Neural crest cell (in vitro differentiated cells): ENCODE measurements at regions not wholly inside any gene's neighbourhood (a gene's known extent, or its start where the extent isn't known, plus 50 kb on each side); places are given as distances from the start of the nearest gene placed in this dataset.

Experiments used
- DNase-seq: peaks from one replicate; pipeline ENCODE4 v3.0.0; 2021; ENCODE audit warnings: low read depth, mixed read lengths, low spot score
- H3K27ac Mint-ChIP-seq: one replicate; pipeline ENCODE4 v1.8.0; 2021; ENCODE audit warnings: mild to moderate bottlenecking, mixed read lengths; ENCODE audit not compliant: unreplicated experiment
- H3K27me3 Mint-ChIP-seq: 2 replicates; pipeline ENCODE4 v1.8.0; 2021; ENCODE audit warnings: low read depth, mild to moderate bottlenecking, mixed read lengths
- H3K36me3 Mint-ChIP-seq: 2 replicates; pipeline ENCODE4 v1.8.0; 2021; ENCODE audit warnings: low read depth, mild to moderate bottlenecking, mixed read lengths
- H3K4me1 Mint-ChIP-seq: 2 replicates; pipeline ENCODE4 v1.8.0; 2021; ENCODE audit warnings: mixed read lengths
- H3K4me3 Mint-ChIP-seq: one replicate; pipeline ENCODE4 v1.8.0; 2021; ENCODE audit warnings: mild to moderate bottlenecking, mixed read lengths
- H3K9me3 Mint-ChIP-seq: 2 replicates; pipeline ENCODE4 v1.8.0; 2021; ENCODE audit warnings: mixed read lengths
- CTCF ChIP-seq: fragments of 200-600 bp; sonication (generic); conservative IDR thresholded peaks from 2 replicates; pipeline ENCODE4 v1.5.0; 2021; ENCODE audit warnings: antibody characterized with exemption, mild to moderate bottlenecking

DNA sequence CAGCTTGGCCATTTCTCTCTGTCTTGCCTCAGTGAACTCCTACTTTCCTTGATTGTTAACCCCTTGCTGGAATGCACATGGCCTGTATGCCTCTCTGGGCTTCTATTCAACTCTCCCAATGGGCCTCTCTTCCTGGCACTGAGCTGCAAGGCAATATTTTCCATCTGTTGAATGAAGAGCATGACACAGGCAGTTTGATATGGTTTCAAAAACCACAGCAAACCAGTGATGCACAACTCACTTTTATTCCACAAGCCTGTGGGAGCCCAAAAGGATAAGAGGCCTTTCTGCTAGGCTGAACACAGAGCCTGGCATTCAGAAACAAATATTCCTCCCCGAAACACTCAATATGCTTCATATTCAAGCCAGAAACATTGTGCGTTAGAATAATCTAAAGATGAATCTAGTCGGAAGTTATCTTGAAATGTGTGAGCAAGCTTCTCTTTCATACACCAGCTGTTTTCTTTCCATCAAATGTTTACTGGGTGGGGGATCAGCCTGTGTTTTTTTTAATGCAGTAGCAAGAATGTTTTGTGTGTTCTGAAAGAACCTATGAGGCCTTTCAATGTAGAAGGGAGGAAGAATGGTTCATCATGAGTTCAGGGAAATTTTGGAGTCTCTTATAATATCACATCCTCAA lies 443.1 kb upstream of the SPRY2 start:
- H3K9me3 Mint-ChIP-seq, result no peaks in the 10 kb centered on the region
- peak overlapping the region; percentile 39 for H3K27ac Mint-ChIP-seq
- no peaks in the 10 kb centered on the region for H3K36me3 Mint-ChIP-seq
- peaks cover 26% of the 10 kb centered on the region for H3K4me1 Mint-ChIP-seq
- H3K27me3 Mint-ChIP-seq, result no peaks in the 10 kb centered on the region
- H3K4me3 Mint-ChIP-seq, result peak overlapping the region; percentile 10
- TF ChIP-seq CTCF, result no peak
- DNase-seq, result no peak

DNA sequence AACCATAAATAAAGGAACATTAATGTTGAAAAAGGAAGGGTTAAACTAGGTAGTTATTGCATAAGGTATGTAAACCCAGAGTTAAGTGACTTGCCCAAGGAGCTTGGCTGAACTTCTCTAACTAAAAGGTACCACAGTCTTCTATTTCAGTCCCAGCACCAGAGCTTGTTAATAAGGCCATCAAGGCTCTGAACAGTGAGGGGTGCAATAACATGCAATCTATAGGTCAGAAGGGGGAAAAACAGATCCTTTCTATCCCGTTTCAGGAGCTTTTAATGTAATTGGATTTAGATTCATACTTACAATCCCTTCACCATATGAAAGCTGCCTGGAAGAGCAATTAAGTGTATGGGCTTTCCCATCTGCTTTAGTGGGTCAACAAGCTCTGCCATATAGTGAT lies 441.5 kb upstream of the SPRY2 start:
- Mint-ChIP-seq H3K9me3 (no peaks in the 10 kb centered on the region), H3K27me3 (no peaks in the 10 kb centered on the region), H3K4me1 (peaks cover 30% of the 10 kb centered on the region), H3K27ac (no peak overlapping the region), H3K4me3 (no peak overlapping the region), H3K36me3 (no peaks in the 10 kb centered on the region)
- DNase-seq, result no peak
- TF ChIP-seq CTCF, result no peak

DNA sequence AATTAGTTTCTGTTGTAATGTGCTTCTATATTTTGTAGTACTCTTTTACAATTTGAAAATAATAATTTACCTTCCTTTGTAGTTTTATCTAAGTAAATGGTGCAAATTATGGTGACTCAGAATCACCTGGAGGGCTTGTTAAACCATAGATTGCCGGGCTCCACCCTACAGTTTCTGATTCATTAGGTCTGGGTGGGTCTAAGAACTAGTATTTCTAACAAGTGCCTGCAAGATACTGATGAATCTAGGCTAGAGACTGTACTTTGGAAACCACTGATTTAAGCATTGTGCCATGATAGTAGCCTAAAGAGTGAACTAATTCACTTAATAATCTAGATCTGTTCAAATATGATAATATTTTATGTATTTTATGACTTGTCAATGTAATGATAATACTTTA lies 437.4 kb upstream of the SPRY2 start:
- no peak for DNase-seq
- H3K4me3 Mint-ChIP-seq, result no peak overlapping the region

DNA sequence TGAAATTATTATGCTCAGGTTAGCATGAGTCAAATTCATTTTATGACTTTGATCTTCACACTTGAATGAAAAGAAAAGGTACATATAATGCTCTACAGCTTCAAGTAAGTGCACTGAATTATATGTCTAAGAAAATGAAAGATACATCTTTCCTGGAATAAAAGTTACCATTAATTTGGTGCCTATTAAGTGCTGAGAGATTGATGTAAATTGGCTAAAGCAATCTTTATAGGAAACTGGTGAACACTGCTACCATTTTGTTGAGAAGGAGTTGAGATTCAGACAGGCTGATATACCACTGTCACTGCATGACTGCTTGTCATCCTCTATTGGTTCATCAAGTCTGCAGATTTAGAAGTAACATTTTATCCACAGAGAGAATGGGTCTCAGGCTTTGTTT lies 416.8 kb upstream of the SPRY2 start:
- no peaks in the 10 kb centered on the region for H3K27me3 Mint-ChIP-seq
- no peak for TF ChIP-seq CTCF
- no peak for DNase-seq
- H3K9me3 Mint-ChIP-seq, result peaks cover 13% of the 10 kb centered on the region
- H3K27ac Mint-ChIP-seq, result no peak overlapping the region
- peaks cover 3% of the 10 kb centered on the region for H3K36me3 Mint-ChIP-seq
- peaks cover 20% of the 10 kb centered on the region for H3K4me1 Mint-ChIP-seq
- H3K4me3 Mint-ChIP-seq, result no peak overlapping the region

More for the DNA sequence above, 437.4 kb upstream of the SPRY2 start:
- no peaks in the 10 kb centered on the region for H3K9me3 Mint-ChIP-seq
- H3K4me1 Mint-ChIP-seq, result peaks cover 21% of the 10 kb centered on the region
- no peak overlapping the region for H3K27ac Mint-ChIP-seq
- no peaks in the 10 kb centered on the region for H3K27me3 Mint-ChIP-seq
- no peaks in the 10 kb centered on the region for H3K36me3 Mint-ChIP-seq
- TF ChIP-seq CTCF, result no peak

GRCh38 chr13:80755910-80756309 lies 415.0 kb upstream of the SPRY2 start:
- DNase-seq, result no peak
- no peaks in the 10 kb centered on the region for H3K27me3 Mint-ChIP-seq
- H3K27ac Mint-ChIP-seq, result no peak overlapping the region
- TF ChIP-seq CTCF, result no peak
- H3K9me3 Mint-ChIP-seq, result peaks cover 9% of the 10 kb centered on the region
- peaks cover 12% of the 10 kb centered on the region for H3K4me1 Mint-ChIP-seq
- H3K4me3 Mint-ChIP-seq, result no peak overlapping the region
- H3K36me3 Mint-ChIP-seq, result peaks cover 7% of the 10 kb centered on the region

- peaks cover 4% of the 10 kb centered on the region for H3K36me3 Mint-ChIP-seq
- H3K27me3 Mint-ChIP-seq, result no peaks in the 10 kb centered on the region
- DNase-seq, result no peak
- no peaks in the 10 kb centered on the region for H3K4me1 Mint-ChIP-seq
- H3K9me3 Mint-ChIP-seq, result peaks cover 6% of the 10 kb centered on the region
- no peak for TF ChIP-seq CTCF
- H3K4me3 Mint-ChIP-seq, result no peak overlapping the region
- H3K27ac Mint-ChIP-seq, result no peak overlapping the region
These were observed 413.5 kb upstream of the SPRY2 start for GRCh38 chr13:80754441-80754840.
